ENCODE measurements at regions not wholly inside any gene's neighbourhood (a gene's known extent, or its start where the extent isn't known, plus 50 kb on each side); places are given as distances from the start of the nearest gene placed in this dataset.

- no peak overlapping the region for H3K4me3 Mint-ChIP-seq (ENCODE audit: unreplicated experiment)
Measured at GRCh38 chr6:139628270-139628669, 253.8 kb upstream of the CITED2 start.

GRCh38 chr6:139627091-139627490, 252.6 kb upstream of the CITED2 start:
- Mint-ChIP-seq H3K27me3 (ENCODE audit: unreplicated experiment) (peaks cover 3% of the 10 kb centered on the region), H3K27ac (ENCODE audit: unreplicated experiment) (no peak overlapping the region), H3K4me3 (ENCODE audit: unreplicated experiment) (no peak overlapping the region), H3K9me3 (ENCODE audit: unreplicated experiment) (no peaks in the 10 kb centered on the region), H3K4me1 (ENCODE audit: low read depth, unreplicated experiment) (no peaks in the 10 kb centered on the region), H3K36me3 (ENCODE audit: unreplicated experiment) (no peaks in the 10 kb centered on the region)
- no peak for TF ChIP-seq CTCF (IDR thresholded peaks at IDR 0.05; ENCODE audit: partially characterized antibody, unreplicated experiment)
- DNase-seq, result no peak

More at GRCh38 chr6:139628270-139628669, 253.8 kb upstream of the CITED2 start:
- no peak overlapping the region for H3K27ac Mint-ChIP-seq (ENCODE audit: unreplicated experiment)
- TF ChIP-seq CTCF (IDR thresholded peaks at IDR 0.05; ENCODE audit: partially characterized antibody, unreplicated experiment), result no peak
- H3K36me3 Mint-ChIP-seq (ENCODE audit: unreplicated experiment), result no peaks in the 10 kb centered on the region
- no peaks in the 10 kb centered on the region for H3K9me3 Mint-ChIP-seq (ENCODE audit: unreplicated experiment)
- no peaks in the 10 kb centered on the region for H3K4me1 Mint-ChIP-seq (ENCODE audit: low read depth, unreplicated experiment)
- H3K27me3 Mint-ChIP-seq (ENCODE audit: unreplicated experiment), result peaks cover 3% of the 10 kb centered on the region
- DNase-seq, result no peak

- no peak overlapping the region for H3K27ac Mint-ChIP-seq (ENCODE audit: unreplicated experiment)
- TF ChIP-seq CTCF (IDR thresholded peaks at IDR 0.05; ENCODE audit: partially characterized antibody, unreplicated experiment), result no peak
- DNase-seq, result no peak
- H3K9me3 Mint-ChIP-seq (ENCODE audit: unreplicated experiment), result no peaks in the 10 kb centered on the region
- H3K4me1 Mint-ChIP-seq (ENCODE audit: low read depth, unreplicated experiment), result no peaks in the 10 kb centered on the region
- H3K4me3 Mint-ChIP-seq (ENCODE audit: unreplicated experiment), result no peak overlapping the region
- H3K27me3 Mint-ChIP-seq (ENCODE audit: unreplicated experiment), result peaks cover 3% of the 10 kb centered on the region
- no peaks in the 10 kb centered on the region for H3K36me3 Mint-ChIP-seq (ENCODE audit: unreplicated experiment)
Measured at GRCh38 chr6:139625998-139626975, 251.8 kb upstream of the CITED2 start.

- no peaks in the 10 kb centered on the region for H3K27me3 Mint-ChIP-seq (ENCODE audit: unreplicated experiment)
Measured at GRCh38 chr6:139625081-139625939, 250.9 kb upstream of the CITED2 start.

More at GRCh38 chr6:139625081-139625939, 250.9 kb upstream of the CITED2 start:
- H3K36me3 Mint-ChIP-seq (ENCODE audit: unreplicated experiment), result no peaks in the 10 kb centered on the region
- TF ChIP-seq CTCF (IDR thresholded peaks at IDR 0.05; ENCODE audit: partially characterized antibody, unreplicated experiment), result no peak
- H3K4me1 Mint-ChIP-seq (ENCODE audit: low read depth, unreplicated experiment), result no peaks in the 10 kb centered on the region
- H3K27ac Mint-ChIP-seq (ENCODE audit: unreplicated experiment), result no peak overlapping the region
- no peak overlapping the region for H3K4me3 Mint-ChIP-seq (ENCODE audit: unreplicated experiment)
- no peak for DNase-seq
- no peaks in the 10 kb centered on the region for H3K9me3 Mint-ChIP-seq (ENCODE audit: unreplicated experiment)

Measured in glutamatergic neuron (in vitro differentiated cells).